Transverse colon (tissue), 4 donors: ENCODE measurements at regions not wholly inside any gene's neighbourhood (a gene's known extent, or its start where the extent isn't known, plus 50 kb on each side); places are given as distances from the start of the nearest gene placed in this dataset.

ENCODE experiments used
- EP300 ChIP-seq: sonication (generic); formaldehyde crosslinking; IDR thresholded peaks from one replicate; pipeline ENCODE4 v1.6.1; 2017; ENCODE audit warnings: antibody characterized with exemption, low read depth
- POLR2A ChIP-seq: fragments of 450-650 bp; IDR thresholded peaks from one replicate; pipeline ENCODE4 v1.6.1; 2016; ENCODE audit warnings: antibody characterized with exemption, mild to moderate bottlenecking, moderate library complexity
- POLR2AphosphoS5 ChIP-seq, 3 donors: sonication (generic); formaldehyde crosslinking; IDR thresholded peaks; one replicate each; pipeline ENCODE4 v1.6.1; 2016; ENCODE audit warnings: antibody characterized with exemption in 3 of 3
- TF ChIP-seq, protein P1 (sequence below), 5 experiments: fragments of 200-600 bp in 3 of 5; fragments of 450-650 bp in 2 of 5; sonication (generic) in 3 of 5; IDR thresholded peaks; 1 replicate in 2 of 5; 2 replicates in 3 of 5; pipeline ENCODE4 v1.5.1; 2016 to 2017; ENCODE audit warnings: antibody characterized with exemption in 5 of 5, inconsistent platforms in 3 of 5, mild to moderate bottlenecking in 2 of 5, moderate library complexity in 1 of 5

- TF ChIP-seq POLR2AphosphoS5 (IDR thresholded peaks at IDR 0.05), result no peak
- TF ChIP-seq, protein P1, sequence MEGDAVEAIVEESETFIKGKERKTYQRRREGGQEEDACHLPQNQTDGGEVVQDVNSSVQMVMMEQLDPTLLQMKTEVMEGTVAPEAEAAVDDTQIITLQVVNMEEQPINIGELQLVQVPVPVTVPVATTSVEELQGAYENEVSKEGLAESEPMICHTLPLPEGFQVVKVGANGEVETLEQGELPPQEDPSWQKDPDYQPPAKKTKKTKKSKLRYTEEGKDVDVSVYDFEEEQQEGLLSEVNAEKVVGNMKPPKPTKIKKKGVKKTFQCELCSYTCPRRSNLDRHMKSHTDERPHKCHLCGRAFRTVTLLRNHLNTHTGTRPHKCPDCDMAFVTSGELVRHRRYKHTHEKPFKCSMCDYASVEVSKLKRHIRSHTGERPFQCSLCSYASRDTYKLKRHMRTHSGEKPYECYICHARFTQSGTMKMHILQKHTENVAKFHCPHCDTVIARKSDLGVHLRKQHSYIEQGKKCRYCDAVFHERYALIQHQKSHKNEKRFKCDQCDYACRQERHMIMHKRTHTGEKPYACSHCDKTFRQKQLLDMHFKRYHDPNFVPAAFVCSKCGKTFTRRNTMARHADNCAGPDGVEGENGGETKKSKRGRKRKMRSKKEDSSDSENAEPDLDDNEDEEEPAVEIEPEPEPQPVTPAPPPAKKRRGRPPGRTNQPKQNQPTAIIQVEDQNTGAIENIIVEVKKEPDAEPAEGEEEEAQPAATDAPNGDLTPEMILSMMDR (IDR thresholded peaks at IDR 0.05), result no peak
- TF ChIP-seq EP300, result no peak
- no peak for TF ChIP-seq POLR2A
Measured at GRCh38 chr5:143740956-143741355, 71.0 kb upstream of the HMHB1 start.
